Effector memory CD8-positive, alpha-beta T cell (primary cell): ENCODE measurements at regions not wholly inside any gene's neighbourhood (a gene's known extent, or its start where the extent isn't known, plus 50 kb on each side); places are given as distances from the start of the nearest gene placed in this dataset.

Experiments used
- ATAC-seq: fragments of 150-1000 bp; cut with Tn5 transposase; replicated peaks from 2 replicates; pipeline ENCODE4 v1.10.0; 2021; ENCODE audit warnings: mild to moderate bottlenecking, moderate library complexity
- DNase-seq, 3 experiments: peaks; one replicate each; pipeline ENCODE4 v3.0.0; 2021
- H3K27ac Mint-ChIP-seq, 2 donors: one replicate each; pipeline ENCODE4 v1.8.0; 2022; ENCODE audit warnings: mild to moderate bottlenecking in 2 of 2, mixed read lengths in 2 of 2, moderate library complexity in 2 of 2
- H3K27me3 Mint-ChIP-seq, 2 donors: one replicate each; pipeline ENCODE4 v1.8.0; 2022; ENCODE audit warnings: mixed read lengths in 2 of 2
- H3K36me3 Mint-ChIP-seq: one replicate; pipeline ENCODE4 v1.8.0; 2022; ENCODE audit warnings: mild to moderate bottlenecking, moderate library complexity, mixed read lengths; ENCODE audit not compliant: insufficient read depth
- H3K4me1 Mint-ChIP-seq, 2 donors: one replicate each; pipeline ENCODE4 v1.8.0; 2022; ENCODE audit warnings: low read depth in 2 of 2, mixed read lengths in 2 of 2
- H3K4me3 Mint-ChIP-seq, 2 donors: one replicate each; pipeline ENCODE4 v1.8.0; 2022; ENCODE audit warnings: mild to moderate bottlenecking in 2 of 2, mixed read lengths in 2 of 2, moderate library complexity in 2 of 2
- H3K9me3 Mint-ChIP-seq, 2 donors: one replicate each; pipeline ENCODE4 v1.8.0; 2022; ENCODE audit warnings: mixed read lengths in 2 of 2

GRCh38 chr11:129283141-129283540, 91.0 kb upstream of the ARHGAP32 start:
- H3K36me3 Mint-ChIP-seq, result peaks cover 3% of the 10 kb centered on the region
- no peak overlapping the region for H3K4me3 Mint-ChIP-seq
- DNase-seq, result no peak
- peaks cover 15 to 33% of the 10 kb centered on the region in 2 donors for H3K27me3 Mint-ChIP-seq
- no peak for ATAC-seq
- no peak overlapping the region for H3K27ac Mint-ChIP-seq
- H3K4me1 Mint-ChIP-seq, result peaks cover 8 to 14% of the 10 kb centered on the region in 2 donors
- no peaks in the 10 kb centered on the region for H3K9me3 Mint-ChIP-seq

- no peak overlapping the region for H3K4me3 Mint-ChIP-seq
- ATAC-seq, result no peak
- H3K9me3 Mint-ChIP-seq, result no peaks in the 10 kb centered on the region
- peaks cover 8 to 14% of the 10 kb centered on the region in 2 donors for H3K4me1 Mint-ChIP-seq
- H3K36me3 Mint-ChIP-seq, result peaks cover 3% of the 10 kb centered on the region
- H3K27ac Mint-ChIP-seq, result no peak overlapping the region
- H3K27me3 Mint-ChIP-seq, result peaks cover 18 to 38% of the 10 kb centered on the region in 2 donors
- no peak for DNase-seq
These were observed 90.5 kb upstream of the ARHGAP32 start for GRCh38 chr11:129282634-129283033.

- Mint-ChIP-seq H3K27ac (no peak overlapping the region), H3K36me3 (peaks cover 3% of the 10 kb centered on the region), H3K9me3 (no peaks in the 10 kb centered on the region), H3K27me3 (peaks cover 24 to 47% of the 10 kb centered on the region in 2 donors), H3K4me3 (no peak overlapping the region), H3K4me1 (peaks cover 8 to 14% of the 10 kb centered on the region in 2 donors)
- DNase-seq (no peak), ATAC-seq (no peak)
These were observed 89.6 kb upstream of the ARHGAP32 start for GRCh38 chr11:129281471-129282415.

- ATAC-seq, result no peak
- peaks cover 21 to 47% of the 10 kb centered on the region in 2 donors for H3K27me3 Mint-ChIP-seq
These were observed 88.1 kb upstream of the ARHGAP32 start for GRCh38 chr11:129280027-129280811.

GRCh38 chr11:129279326-129280026, 87.4 kb upstream of the ARHGAP32 start:
- peaks cover 3% of the 10 kb centered on the region for H3K36me3 Mint-ChIP-seq
- peak overlapping the region in 1 of 2 donors; percentile 39 for H3K27ac Mint-ChIP-seq
- H3K27me3 Mint-ChIP-seq, result peaks cover 21 to 48% of the 10 kb centered on the region in 2 donors
- no peaks in the 10 kb centered on the region for H3K9me3 Mint-ChIP-seq
- ATAC-seq (peak; percentile 83), DNase-seq (peak; percentile 33 to 72 (median 58))
- H3K4me3 Mint-ChIP-seq, result peak overlapping the region; percentile 73 to 81
- H3K4me1 Mint-ChIP-seq, result peaks cover 8 to 14% of the 10 kb centered on the region in 2 donors

More at GRCh38 chr11:129280027-129280811, 88.1 kb upstream of the ARHGAP32 start:
- Mint-ChIP-seq H3K4me3 (peak overlapping the region; percentile 73 to 81), H3K9me3 (no peaks in the 10 kb centered on the region), H3K27ac (peak overlapping the region in 1 of 2 donors; percentile 39), H3K4me1 (peaks cover 8 to 14% of the 10 kb centered on the region in 2 donors), H3K36me3 (peaks cover 3% of the 10 kb centered on the region)
- DNase-seq, result peak in 1 of 3 experiments; percentile 1

GRCh38 chr11:129278586-129279319, 86.6 kb upstream of the ARHGAP32 start:
- Mint-ChIP-seq H3K27me3 (peaks cover 21 to 52% of the 10 kb centered on the region in 2 donors), H3K36me3 (peaks cover 3% of the 10 kb centered on the region), H3K9me3 (no peaks in the 10 kb centered on the region), H3K27ac (peak overlapping the region in 1 of 2 donors; percentile 46), H3K4me1 (peaks cover 8 to 14% of the 10 kb centered on the region in 2 donors), H3K4me3 (peak overlapping the region; percentile 74 to 75)
- ATAC-seq, result no peak
- no peak for DNase-seq

GRCh38 chr11:129277198-129277843, 85.2 kb upstream of the ARHGAP32 start:
- no peak for DNase-seq
- Mint-ChIP-seq H3K36me3 (peaks cover 3% of the 10 kb centered on the region), H3K27me3 (peaks cover 15 to 38% of the 10 kb centered on the region in 2 donors), H3K4me3 (no peak overlapping the region), H3K9me3 (peaks cover 0 to 2% of the 10 kb centered on the region in 2 donors), H3K27ac (no peak overlapping the region), H3K4me1 (peaks cover 8 to 14% of the 10 kb centered on the region in 2 donors)
- no peak for ATAC-seq

- no peaks in the 10 kb centered on the region for H3K36me3 Mint-ChIP-seq
- no peak overlapping the region for H3K27ac Mint-ChIP-seq
- DNase-seq (no peak), ATAC-seq (no peak)
- H3K4me1 Mint-ChIP-seq, result peaks cover 8 to 12% of the 10 kb centered on the region in 2 donors
- peaks cover 0 to 2% of the 10 kb centered on the region in 2 donors for H3K9me3 Mint-ChIP-seq
- H3K27me3 Mint-ChIP-seq, result peaks cover 19 to 35% of the 10 kb centered on the region in 2 donors
- H3K4me3 Mint-ChIP-seq, result no peak overlapping the region
These were observed 83.7 kb upstream of the ARHGAP32 start for GRCh38 chr11:129275828-129276227.

GRCh38 chr11:129273944-129274711, 82.0 kb upstream of the ARHGAP32 start:
- Mint-ChIP-seq H3K27ac (no peak overlapping the region), H3K27me3 (peaks cover 23 to 26% of the 10 kb centered on the region in 2 donors)

GRCh38 chr11:129273322-129273721, 81.2 kb upstream of the ARHGAP32 start:
- ATAC-seq (no peak), DNase-seq (no peak)
- no peak overlapping the region for H3K27ac Mint-ChIP-seq
- peaks cover 0 to 2% of the 10 kb centered on the region in 2 donors for H3K4me1 Mint-ChIP-seq
- H3K9me3 Mint-ChIP-seq, result peaks cover 0 to 2% of the 10 kb centered on the region in 2 donors
- peaks cover 22 to 26% of the 10 kb centered on the region in 2 donors for H3K27me3 Mint-ChIP-seq
- H3K4me3 Mint-ChIP-seq, result no peak overlapping the region
- no peaks in the 10 kb centered on the region for H3K36me3 Mint-ChIP-seq

More at GRCh38 chr11:129273944-129274711, 82.0 kb upstream of the ARHGAP32 start:
- Mint-ChIP-seq H3K9me3 (peaks cover 0 to 2% of the 10 kb centered on the region in 2 donors), H3K4me1 (peaks cover 0 to 3% of the 10 kb centered on the region in 2 donors), H3K4me3 (no peak overlapping the region), H3K36me3 (no peaks in the 10 kb centered on the region)
- DNase-seq, result no peak
- ATAC-seq, result no peak

- ATAC-seq, result no peak
- no peaks in the 10 kb centered on the region for H3K4me1 Mint-ChIP-seq
These were observed 78.9 kb upstream of the ARHGAP32 start for GRCh38 chr11:129271030-129271429.

More at GRCh38 chr11:129271030-129271429, 78.9 kb upstream of the ARHGAP32 start:
- Mint-ChIP-seq H3K27me3 (peaks cover 5 to 11% of the 10 kb centered on the region in 2 donors), H3K36me3 (no peaks in the 10 kb centered on the region), H3K27ac (no peak overlapping the region), H3K4me3 (no peak overlapping the region), H3K9me3 (peaks cover 0 to 2% of the 10 kb centered on the region in 2 donors)
- DNase-seq, result no peak
